ENCODE measurements at regions not wholly inside any gene's neighbourhood (a gene's known extent, or its start where the extent isn't known, plus 50 kb on each side); places are given as distances from the start of the nearest gene placed in this dataset.

GRCh38 chr14:86673523-86673969 is 1143.6 kb downstream of the FLRT2 start:
- TF ChIP-seq POLR2A (IDR thresholded peaks at IDR 0.05; ENCODE audit: low read depth) (no peak), CTCF (IDR thresholded peaks at IDR 0.05) (no peak)
